ENCODE measurements at regions not wholly inside any gene's neighbourhood (a gene's known extent, or its start where the extent isn't known, plus 50 kb on each side); places are given as distances from the start of the nearest gene placed in this dataset.

- TF ChIP-seq CTCF (conservative IDR thresholded peaks at IDR 0.05; ENCODE audit: low read depth, low read length) (0 out of 2 replicates have a peak, but pooled peaks have one; percentile 16), RAD21 (IDR thresholded peaks at IDR 0.05; ENCODE audit: low read length) (0 out of 2 replicates have a peak, but pooled peaks have one; percentile 11), POLR2A (IDR thresholded peaks at IDR 0.05; ENCODE audit: low read depth, low read length) (no peak)
- Histone ChIP-seq H3K56ac (ENCODE audit: extremely low read depth, insufficient read depth, low read length) (no peak overlapping the region), H3K36me3 (ENCODE audit: control insufficient read depth, insufficient read depth, low read length) (no peaks in the 10 kb centered on the region), H3K14ac (replicated peaks; ENCODE audit: low read depth, low read length) (no peak overlapping the region), H2AFZ (replicated peaks; ENCODE audit: low read length, poor library complexity) (no peak overlapping the region), H3K27me3 (ENCODE audit: control insufficient read depth, insufficient read depth, low read length) (peaks cover 4% of the 10 kb centered on the region; the same call in 1 of the 2 replicates), H4K8ac (ENCODE audit: low read depth in 2 of 2, low read length in 2 of 2) (no peak overlapping the region), H2BK5ac (ENCODE audit: low read depth, low read length, poor library complexity, severe bottlenecking) (peak overlapping the region; percentile 13), H3K18ac (ENCODE audit: low read depth, low read length) (peak overlapping the region; percentile 34; the same call in 1 of the 2 replicates), H3K27ac (ENCODE audit: insufficient read depth, low read length) (peak overlapping the region; percentile 72; the same call in 1 of the 2 replicates), H3K9me1 (ENCODE audit: insufficient read depth, low read length) (no peaks in the 10 kb centered on the region), H3K9me3 (ENCODE audit: control insufficient read depth, insufficient read depth, low read length) (no peaks in the 10 kb centered on the region), H2AK5ac (ENCODE audit: low read depth, low read length) (no peak overlapping the region), H4K91ac (ENCODE audit: insufficient read depth, low read depth, low read length) (0 out of 2 replicates have a peak overlapping the region, but pooled peaks have one; percentile 2), H2BK20ac (ENCODE audit: low read depth, low read length) (0 out of 2 replicates have a peak overlapping the region, but pooled peaks have one; percentile 11), H3K4me3 (ENCODE audit: insufficient read depth, low read depth, low read length) (no peak overlapping the region), H3K4me1 (ENCODE audit: control insufficient read depth, insufficient read depth, low read length) (peaks cover 12% of the 10 kb centered on the region; the same call in 1 of the 2 replicates), H4K20me1 (ENCODE audit: insufficient read depth, low read length) (no peaks in the 10 kb centered on the region), H3K79me1 (ENCODE audit: low read depth in 1 of 2, low read length in 2 of 2) (no peaks in the 10 kb centered on the region), H3K23ac (ENCODE audit: low read depth, low read length) (no peak overlapping the region), H2BK15ac (ENCODE audit: low read depth, low read length) (no peak overlapping the region), H4K5ac (ENCODE audit: low read depth, low read length) (no peak overlapping the region; the same call in 1 of the 2 replicates), H2AK9ac (replicated peaks; ENCODE audit: low read depth, low read length, poor library complexity) (no peak overlapping the region), H3K9ac (ENCODE audit: low read depth, low read length) (no peak overlapping the region; the same call in 1 of the 2 replicates), H2BK120ac (ENCODE audit: low read depth, low read length) (0 out of 2 replicates have a peak overlapping the region, but pooled peaks have one; percentile 7), H3K4me2 (ENCODE audit: low read depth, low read length) (no peak overlapping the region), H3K4ac (ENCODE audit: low read depth, low read length) (no peak overlapping the region)
- POLR2A ChIA-PET (ENCODE audit: unreplicated experiment) = no interaction called here
- WGBS, 2 experiments (ENCODE audit: extremely low coverage in 2 of 2, insufficient read length in 1 of 2) = no CpG with 5 or more reads among the region's 1 CpG
- peak; percentile 51 for DNase-seq
- intact Hi-C loops (cut with micrococcal nuclease) (no loop called here), dilution Hi-C loops (cut with HindIII; ENCODE audit: low sequenced_read_pairs, unreplicated experiment) (no loop called here), in situ Hi-C loops (cut with MboI; ENCODE audit: low sequenced_read_pairs) (no loop called here)
- ATAC-seq (ENCODE audit: low read depth) = peak; percentile 71
- CTCF ChIA-PET = interaction anchor here (0.7 to 1.4 kb wide), 2 partner anchors 9 to 297 kb away, joined by 3 to 6 read pairs; no protein-coding TSS in a partner anchor
- BruUV-seq (replicated peaks) = no TSS peak
Measured at GRCh38 chr18:24827501-24827900, 367.1 kb downstream of the HRH4 start.
